ENCODE measurements at regions not wholly inside any gene's neighbourhood (a gene's known extent, or its start where the extent isn't known, plus 50 kb on each side); places are given as distances from the start of the nearest gene placed in this dataset.

DNA sequence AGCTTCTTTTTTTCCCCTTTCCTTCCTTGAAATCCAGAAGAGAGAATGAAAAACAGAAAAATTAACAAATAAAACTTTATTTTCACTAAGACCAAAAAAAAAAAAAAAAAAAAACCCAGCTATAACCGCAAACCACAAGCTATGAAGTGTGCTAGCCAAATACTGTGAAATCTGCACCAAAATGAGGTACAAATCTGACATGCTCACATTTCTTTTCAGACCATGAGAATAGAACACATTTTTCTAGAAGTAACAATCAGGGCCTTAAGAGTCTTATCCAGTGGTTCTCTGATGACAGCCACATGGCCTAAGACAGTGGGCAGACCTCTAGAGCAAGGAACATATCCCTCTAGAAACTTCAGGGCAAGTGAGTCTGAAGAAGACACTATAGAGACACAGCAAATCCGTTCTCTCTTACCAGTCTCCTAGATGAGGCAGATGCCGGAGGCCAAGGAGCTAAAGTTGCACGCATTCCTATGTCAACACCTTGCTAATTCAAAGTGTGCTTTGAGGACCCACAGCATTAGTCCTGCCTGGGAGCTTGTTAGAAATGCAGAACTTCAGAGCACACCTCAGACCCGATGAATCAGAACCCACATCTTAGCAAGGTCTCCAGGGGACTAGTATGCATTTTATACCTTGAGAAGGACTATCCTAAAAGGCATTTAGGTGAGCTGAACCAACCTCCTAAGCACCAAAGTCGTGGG lies 317.1 kb downstream of the MYCN start:
- TF ChIP-seq, protein P1, sequence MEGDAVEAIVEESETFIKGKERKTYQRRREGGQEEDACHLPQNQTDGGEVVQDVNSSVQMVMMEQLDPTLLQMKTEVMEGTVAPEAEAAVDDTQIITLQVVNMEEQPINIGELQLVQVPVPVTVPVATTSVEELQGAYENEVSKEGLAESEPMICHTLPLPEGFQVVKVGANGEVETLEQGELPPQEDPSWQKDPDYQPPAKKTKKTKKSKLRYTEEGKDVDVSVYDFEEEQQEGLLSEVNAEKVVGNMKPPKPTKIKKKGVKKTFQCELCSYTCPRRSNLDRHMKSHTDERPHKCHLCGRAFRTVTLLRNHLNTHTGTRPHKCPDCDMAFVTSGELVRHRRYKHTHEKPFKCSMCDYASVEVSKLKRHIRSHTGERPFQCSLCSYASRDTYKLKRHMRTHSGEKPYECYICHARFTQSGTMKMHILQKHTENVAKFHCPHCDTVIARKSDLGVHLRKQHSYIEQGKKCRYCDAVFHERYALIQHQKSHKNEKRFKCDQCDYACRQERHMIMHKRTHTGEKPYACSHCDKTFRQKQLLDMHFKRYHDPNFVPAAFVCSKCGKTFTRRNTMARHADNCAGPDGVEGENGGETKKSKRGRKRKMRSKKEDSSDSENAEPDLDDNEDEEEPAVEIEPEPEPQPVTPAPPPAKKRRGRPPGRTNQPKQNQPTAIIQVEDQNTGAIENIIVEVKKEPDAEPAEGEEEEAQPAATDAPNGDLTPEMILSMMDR (IDR thresholded peaks at IDR 0.05) = no peak
- no peak for TF ChIP-seq POLR2A (IDR thresholded peaks at IDR 0.05)
